GM18870 (cell line): ENCODE measurements at regions not wholly inside any gene's neighbourhood (a gene's known extent, or its start where the extent isn't known, plus 50 kb on each side); places are given as distances from the start of the nearest gene placed in this dataset.

Source experiments
- ATAC-seq: cut with Tn5 transposase; IDR thresholded peaks from one replicate; pipeline ENCODE4 v1.9.1; 2021; ENCODE audit warnings: moderate library complexity; ENCODE audit not compliant: unreplicated experiment

- ATAC-seq, result no peak
These were observed 1267.6 kb downstream of the OTOL1 start for GRCh38 chr3:162764051-162764807.

- ATAC-seq, result no peak
These were observed 1268.1 kb downstream of the OTOL1 start for GRCh38 chr3:162764808-162765071.

- no peak for ATAC-seq
These were observed 1268.9 kb downstream of the OTOL1 start for GRCh38 chr3:162765524-162765923.

- no peak for ATAC-seq
These were observed 1273.0 kb downstream of the OTOL1 start for GRCh38 chr3:162769564-162769963.

GRCh38 chr3:162770551-162770950 is 1273.9 kb downstream of the OTOL1 start:
- no peak for ATAC-seq

- ATAC-seq, result no peak
These were observed 1278.0 kb downstream of the OTOL1 start for GRCh38 chr3:162774613-162775100.

- ATAC-seq, result no peak
These were observed 1279.5 kb downstream of the OTOL1 start for GRCh38 chr3:162776148-162776547.

GRCh38 chr3:162777118-162777517 is 1280.5 kb downstream of the OTOL1 start:
- ATAC-seq, result no peak

- ATAC-seq, result no peak
These were observed 1283.7 kb downstream of the OTOL1 start for GRCh38 chr3:162780313-162780712.

GRCh38 chr3:162799910-162800309 is 1303.3 kb downstream of the OTOL1 start:
- ATAC-seq, result no peak

- ATAC-seq, result no peak
These were observed 1305.8 kb downstream of the OTOL1 start for GRCh38 chr3:162802228-162802965.

GRCh38 chr3:162810776-162811175 is 1314.2 kb downstream of the OTOL1 start:
- ATAC-seq, result no peak

- ATAC-seq, result no peak
These were observed 1346.1 kb downstream of the OTOL1 start for GRCh38 chr3:162842549-162843216.

- ATAC-seq, result no peak
These were observed 1349.3 kb downstream of the OTOL1 start for GRCh38 chr3:162845918-162846317.

GRCh38 chr3:162847511-162847910 is 1350.9 kb downstream of the OTOL1 start:
- no peak for ATAC-seq

GRCh38 chr3:162863579-162863978 is 1367.0 kb downstream of the OTOL1 start:
- no peak for ATAC-seq

- no peak for ATAC-seq
These were observed 1368.9 kb downstream of the OTOL1 start for GRCh38 chr3:162865466-162865865.

GRCh38 chr3:162879021-162879562 is 1382.5 kb downstream of the OTOL1 start:
- ATAC-seq, result no peak

GRCh38 chr3:162884373-162884772 is 1387.8 kb downstream of the OTOL1 start:
- ATAC-seq, result no peak

GRCh38 chr3:162892921-162893793 is 1396.5 kb downstream of the OTOL1 start:
- no peak for ATAC-seq

GRCh38 chr3:162897291-162897690 is 1400.7 kb downstream of the OTOL1 start:
- no peak for ATAC-seq
